NCI-H345 (cell line): ENCODE measurements at regions not wholly inside any gene's neighbourhood (a gene's known extent, or its start where the extent isn't known, plus 50 kb on each side); places are given as distances from the start of the nearest gene placed in this dataset.
"Not testable (repeated sequence)": the region's sequence is repeated elsewhere in the genome, so short reads cannot be mapped to it uniquely, and the experiment has no call there.

Source experiments
- DNase-seq: peaks from one replicate; lab custom pipeline; 2025; lab: John Stamatoyannopoulos, UW

DNA sequence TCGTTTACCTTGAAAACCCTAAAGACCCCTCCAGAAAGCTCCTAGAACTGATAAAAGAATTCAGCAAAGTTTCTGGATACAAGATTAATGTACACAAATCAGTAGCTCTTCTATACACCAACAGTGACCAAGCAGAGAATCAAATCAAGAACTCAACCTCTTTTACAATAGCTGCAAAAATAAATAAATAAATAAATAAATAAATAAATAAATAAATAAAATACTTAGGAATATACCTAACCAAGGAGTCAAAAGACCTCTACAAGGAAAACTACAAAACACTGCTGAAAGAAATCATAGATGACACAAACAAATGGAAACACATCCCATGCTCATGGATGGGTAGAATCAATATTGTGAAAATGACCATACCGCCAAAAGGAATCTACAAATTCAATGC is 186.8 kb upstream of the EOLA2 start:
- not testable (repeated sequence) for DNase-seq

DNA sequence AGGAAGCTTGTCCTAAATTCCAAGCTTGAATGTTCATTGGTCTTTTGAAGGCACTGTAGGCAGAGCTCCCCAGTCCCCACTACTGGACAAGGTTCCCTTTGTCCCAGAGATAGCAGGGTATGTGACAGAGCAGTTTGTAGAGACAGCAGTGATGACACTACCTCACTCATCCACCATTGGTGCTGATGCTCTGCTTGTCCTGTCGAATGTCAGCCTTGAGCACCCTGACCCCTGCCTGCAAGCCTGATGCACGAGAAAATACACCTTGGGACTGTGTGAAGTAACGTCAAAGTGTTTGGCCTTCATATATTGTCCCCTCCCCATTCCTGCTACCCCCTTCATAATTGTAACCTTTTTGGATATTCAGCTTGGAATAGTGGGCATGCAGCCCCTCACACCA is 188.9 kb upstream of the EOLA2 start:
- no peak for DNase-seq

DNA sequence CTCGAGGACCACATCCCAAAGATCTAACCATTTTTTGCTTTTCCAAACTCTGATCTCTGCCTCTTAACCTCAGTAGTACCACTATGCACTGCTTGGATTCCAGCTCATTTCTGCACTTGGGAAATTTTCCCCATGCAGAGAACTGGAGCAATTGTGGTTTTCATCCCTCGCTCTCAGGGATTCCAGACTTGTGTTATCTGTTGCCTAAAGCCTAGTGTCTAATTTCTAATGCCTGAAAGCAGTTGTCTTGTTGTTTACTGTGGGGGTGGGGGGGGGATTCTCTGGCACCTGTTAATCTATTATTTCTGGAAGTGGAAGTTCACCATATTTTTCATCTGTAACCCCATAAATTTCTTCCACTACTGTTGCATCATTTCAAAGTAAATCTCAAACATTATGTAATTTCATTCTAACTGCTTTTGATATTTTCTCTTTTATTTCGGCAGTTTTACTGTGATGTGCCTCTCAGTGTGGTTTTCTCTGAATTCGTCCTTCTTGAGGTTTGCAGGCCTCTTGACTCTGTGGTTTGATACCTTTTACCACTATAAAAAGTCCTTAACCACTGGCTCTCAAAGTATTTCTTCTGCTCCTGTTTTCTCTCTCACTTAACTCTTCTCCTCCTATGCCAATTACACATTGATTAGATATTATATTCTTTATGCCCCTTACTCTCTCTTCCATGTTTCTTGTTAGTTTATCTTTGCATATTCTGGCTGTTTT is 205.6 kb upstream of the EOLA2 start:
- no peak for DNase-seq

DNA sequence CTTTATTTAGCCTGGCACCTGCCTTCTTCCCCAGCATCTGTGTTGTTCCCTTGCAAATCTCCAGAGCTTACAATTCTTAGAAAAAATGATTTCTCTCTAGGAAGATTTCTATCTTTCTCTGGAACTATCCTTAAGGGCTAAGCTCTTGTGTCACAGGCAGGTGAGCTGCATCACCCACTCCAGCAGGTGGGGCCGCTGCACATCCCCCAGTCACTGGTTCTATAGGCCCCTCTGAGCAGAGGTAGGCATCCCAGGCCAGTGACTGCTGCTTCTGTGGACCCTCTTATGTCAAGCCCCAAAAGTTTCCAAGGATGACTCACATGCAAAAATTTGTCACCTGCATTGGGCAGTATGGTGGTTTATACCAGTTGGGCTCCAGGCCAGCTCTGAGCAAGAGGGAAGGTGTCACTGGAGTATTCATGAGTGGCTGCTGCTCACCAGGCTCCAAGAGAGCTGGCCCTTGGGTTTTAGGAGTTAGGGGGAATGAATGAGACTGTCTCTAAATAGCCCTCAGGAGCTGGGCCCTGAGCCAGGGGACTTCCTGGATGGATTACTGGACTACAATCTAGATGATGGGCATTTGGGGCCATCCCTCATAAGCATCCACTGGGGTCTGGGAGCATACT is 208.1 kb upstream of the EOLA2 start:
- no peak for DNase-seq

DNA sequence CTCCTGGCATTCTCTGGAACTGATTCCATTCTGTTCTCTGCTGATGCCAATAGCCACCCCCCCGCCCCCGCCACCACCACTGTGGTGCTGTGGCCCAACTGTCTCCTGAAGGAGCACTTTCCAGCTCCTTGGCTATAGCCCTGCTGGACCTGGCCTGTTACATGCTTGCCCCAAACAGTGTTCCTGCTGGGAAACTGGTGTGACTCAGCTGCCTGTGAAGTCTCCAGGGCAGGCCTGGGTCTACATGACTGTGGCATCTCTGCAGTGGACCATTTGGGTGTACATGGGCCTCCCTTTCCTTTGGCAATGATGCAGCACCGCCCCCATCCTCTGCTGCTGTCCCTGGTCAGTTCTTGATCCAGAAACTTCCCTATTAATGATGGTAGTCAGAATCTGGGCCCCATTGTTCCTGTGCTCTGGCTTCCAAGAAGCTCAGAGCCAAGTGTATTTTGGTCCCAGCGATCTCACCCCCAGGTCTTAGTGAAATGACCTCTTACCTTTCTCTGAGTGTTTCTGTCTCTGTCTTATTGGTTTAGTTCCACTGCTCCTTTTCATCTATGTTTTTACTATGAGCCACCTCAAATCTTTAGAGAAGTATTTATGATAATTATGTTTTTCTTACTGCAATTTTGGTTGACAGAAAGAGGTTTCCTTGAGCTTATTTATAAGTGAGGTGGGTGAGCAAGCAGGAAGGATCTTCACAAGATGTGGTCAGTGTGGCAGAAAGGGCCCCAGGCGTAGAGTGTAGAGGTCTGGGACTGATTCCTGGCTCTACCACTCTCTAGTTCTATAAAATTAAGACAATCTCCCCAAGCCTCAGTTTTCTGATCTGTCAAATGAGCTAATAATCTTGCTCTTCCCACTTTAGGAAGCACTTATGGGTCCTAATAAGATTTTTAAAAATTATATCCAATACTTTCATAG is 210.7 kb upstream of the EOLA2 start:
- DNase-seq = no peak

DNA sequence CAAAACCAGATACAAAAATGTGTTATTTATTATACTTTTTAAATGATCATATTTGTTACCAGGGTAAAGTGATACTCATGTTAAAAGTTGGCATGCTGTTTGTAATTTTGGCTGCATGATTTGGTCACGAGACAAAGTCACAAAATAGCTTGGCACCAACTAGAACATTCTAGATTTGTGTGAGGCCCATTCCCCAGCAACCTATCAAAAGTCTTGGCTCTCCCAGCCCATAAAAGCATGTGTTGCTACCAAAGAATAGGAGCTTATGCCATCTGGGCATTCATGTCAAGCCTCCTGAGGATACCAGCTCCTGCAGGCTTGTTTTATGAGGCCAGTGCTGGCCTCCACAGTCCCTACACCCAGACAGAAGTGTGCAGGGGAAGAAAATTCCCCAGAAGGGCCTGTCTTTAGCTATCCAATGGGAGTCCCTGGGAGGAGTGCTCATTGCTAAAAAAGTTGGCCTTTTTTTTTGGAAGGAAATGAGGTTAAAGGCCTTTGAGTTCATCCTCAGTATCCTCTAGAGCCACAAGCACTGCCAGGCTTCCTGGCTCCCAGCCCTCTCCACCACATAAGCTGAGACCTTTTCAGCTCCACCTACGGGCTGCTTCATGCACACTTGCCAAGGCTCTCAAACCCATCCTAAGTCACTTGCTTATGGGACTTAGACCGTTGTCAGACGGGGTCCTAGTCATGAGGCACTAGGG is 211.9 kb upstream of the EOLA2 start:
- no peak for DNase-seq

DNA sequence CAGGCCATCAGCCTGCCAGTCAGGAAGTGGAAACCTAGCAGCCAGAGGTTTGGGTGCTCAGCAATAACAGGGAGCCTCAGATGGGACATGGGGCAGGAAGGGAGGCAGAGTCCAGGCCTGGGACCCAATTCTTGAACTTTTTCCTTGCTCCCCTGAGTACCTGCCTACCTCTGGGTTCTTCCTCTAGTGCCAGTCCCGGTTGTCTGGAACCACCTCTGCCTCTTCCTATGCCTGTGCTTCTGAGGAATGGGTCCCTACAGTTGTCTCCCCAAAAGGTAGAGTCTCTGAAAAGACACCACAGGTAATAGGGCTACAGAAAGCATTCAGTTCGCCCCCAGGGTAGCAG is 212.4 kb upstream of the MAMLD1 start:
- DNase-seq = no peak

GRCh38 chrX:150152036-150152435 is 211.1 kb upstream of the MAMLD1 start:
- DNase-seq = no peak

GRCh38 chrX:150152546-150152945 is 210.6 kb upstream of the MAMLD1 start:
- no peak for DNase-seq

DNA sequence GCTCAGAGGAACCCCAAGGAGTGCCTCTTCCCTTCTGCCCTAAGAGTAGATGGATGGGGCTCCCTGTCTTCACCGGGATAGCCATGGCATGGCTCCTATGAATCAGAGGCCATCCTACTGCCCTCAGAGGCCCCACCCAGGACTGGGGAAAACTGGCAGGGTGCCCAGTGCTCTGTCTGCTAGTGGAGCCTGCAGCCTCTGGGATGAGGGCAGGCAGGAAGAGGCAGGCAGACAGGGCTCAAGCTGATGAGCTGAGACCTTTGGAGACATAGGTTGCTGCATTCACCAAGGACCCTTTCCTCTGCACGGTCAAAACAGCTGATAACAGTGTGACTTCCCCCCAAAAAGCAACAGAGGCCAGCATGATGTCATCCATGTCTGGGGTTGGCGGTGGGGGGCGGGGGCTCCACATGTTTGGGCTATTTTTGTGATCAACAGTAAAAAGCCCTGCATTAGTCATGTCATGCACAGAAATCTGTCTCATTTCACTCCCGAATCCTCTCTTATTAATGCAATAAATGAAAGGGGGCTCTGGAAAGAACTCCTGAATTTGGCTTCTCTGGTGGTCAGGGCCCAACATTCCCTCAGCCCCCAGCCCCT is 207.6 kb upstream of the MAMLD1 start:
- DNase-seq = no peak

DNA sequence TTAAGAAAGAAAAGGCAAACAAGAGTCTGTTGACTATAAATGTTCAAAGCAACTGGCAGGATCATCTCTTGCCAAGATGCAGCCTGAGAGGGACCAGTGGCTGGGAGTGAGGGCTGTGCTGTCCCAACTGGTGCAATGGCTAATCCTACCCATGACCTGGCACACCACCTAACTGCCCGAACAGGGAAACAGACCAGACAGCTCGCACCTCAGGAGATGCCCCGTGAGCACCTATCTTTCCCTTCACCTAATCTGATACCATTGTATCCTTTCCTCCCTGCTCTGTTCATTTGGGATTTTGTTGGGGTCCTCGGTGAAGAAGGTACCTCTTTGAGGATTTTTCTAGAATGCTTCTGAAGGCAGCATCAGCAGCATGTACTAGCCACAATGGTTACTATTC is 206.5 kb upstream of the MAMLD1 start:
- no peak for DNase-seq

DNA sequence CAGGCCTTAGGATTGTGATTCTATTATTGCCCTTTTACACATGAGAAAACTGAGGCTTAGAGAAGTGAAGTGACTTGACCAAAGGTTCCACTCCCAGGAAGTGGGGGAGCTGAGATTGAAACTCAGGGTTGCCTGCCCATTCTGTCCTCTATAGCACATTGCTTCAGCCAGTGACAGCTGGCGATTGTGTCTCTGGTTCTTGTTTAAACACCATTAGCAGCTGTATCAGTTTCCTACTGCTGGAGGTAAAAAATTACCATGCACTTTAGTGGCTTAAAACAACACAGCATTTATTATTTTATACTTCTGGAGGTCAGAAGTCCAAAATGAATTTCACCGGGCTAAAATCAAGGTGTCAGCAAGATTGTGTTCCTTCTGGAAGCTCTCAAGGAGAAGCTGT is 205.8 kb upstream of the MAMLD1 start:
- no peak for DNase-seq

DNA sequence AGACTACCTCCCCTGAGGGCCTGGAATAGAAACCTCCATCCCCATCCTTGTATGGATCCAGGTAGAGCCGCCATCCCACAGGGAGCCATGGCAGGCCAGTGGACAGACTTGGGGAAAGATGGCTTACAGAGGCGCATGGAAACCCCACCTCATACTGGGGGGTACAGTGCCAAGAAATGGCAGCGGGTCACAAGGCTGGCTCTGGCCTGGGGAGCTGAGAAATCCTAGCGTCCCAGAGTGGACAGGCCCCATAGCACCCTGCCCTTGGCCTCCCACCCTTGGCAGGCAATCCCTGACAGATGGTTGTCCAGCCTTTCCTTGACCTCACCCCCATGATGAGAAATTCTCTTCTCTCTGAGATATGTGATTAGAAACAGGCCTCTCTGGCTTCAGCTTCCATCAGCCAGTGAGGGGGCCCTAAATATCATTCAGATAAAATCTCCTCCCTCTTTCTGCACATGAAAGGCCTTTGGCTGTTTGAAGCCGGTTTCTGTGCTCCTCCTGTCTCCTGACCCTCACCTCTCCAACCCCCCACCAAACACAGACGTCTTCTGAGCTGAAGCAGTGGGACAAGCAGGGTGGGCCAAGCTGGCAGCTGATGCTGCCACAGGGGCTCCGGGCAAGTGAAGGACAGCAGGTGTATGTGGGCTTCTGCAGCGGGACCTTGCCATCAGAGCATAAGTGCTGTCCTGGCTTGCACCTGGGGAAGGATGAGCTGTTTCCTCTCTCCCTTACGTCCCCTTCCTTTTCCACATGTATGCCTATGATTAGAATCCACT is 204.4 kb upstream of the MAMLD1 start:
- no peak for DNase-seq

DNA sequence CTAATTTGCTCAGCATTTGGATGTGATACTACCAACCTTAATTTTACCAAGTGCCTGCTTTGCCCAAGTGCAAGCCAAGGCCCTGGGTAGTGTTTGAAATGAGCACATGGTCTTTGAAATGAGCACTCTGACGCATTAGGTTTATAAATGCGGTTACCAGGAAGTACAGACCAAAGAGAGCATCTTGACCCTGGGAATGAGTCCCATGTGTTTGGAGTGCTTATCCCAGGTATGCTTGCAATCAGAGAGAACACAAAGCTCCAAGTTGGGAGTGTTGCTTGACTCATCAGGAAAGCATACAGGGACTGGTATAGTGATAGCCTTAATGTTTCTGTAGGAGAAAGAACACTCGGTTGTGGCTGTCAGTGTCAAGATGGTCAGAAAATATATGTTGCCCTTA is 203.6 kb upstream of the MAMLD1 start:
- DNase-seq = no peak

DNA sequence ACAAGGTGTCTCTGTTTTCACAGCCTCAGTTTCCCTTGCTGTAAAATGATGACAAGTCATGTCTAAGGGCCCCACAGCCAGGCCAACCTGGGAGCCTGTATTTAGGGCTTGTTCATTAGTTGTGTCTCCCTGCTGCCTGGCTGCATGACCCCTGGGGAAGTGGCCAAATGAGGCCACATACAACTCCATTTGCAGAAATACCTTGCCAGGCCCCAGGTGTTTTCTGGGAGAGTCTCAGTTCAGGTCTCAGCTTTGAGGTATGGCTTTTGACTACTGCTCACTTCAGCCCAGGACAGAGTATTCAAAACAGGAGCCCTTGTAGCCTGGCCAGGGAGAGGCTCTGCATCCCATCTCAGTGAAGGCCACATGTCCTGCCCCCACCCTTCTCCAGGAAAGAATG is 202.5 kb upstream of the MAMLD1 start:
- DNase-seq = no peak

GRCh38 chrX:150161193-150161592 is 201.9 kb upstream of the MAMLD1 start:
- no peak for DNase-seq

DNA sequence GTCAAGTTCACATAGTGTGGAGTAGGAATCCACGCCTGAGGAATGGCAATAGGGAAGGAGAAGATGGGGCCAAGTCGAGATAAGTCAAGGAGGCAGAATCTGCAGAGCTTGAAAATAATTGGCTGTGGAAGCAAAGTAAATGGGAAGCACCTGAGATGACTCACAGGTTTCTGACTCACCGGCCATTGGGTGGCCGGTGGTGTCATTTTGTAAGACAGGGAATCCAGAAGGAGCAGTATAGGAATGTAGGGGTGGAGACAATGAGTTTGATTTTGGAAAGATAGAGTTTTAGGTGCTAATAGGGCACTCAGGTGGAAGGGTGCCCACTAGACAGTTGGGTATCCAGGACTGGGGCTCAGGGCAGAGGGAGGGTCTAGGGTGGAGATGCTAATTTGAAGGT is 201.0 kb upstream of the MAMLD1 start:
- no peak for DNase-seq

- DNase-seq = no peak
These were observed 199.7 kb upstream of the MAMLD1 start for GRCh38 chrX:150163221-150163930.

- no peak for DNase-seq
These were observed 199.0 kb upstream of the MAMLD1 start for GRCh38 chrX:150163956-150164726.
